Hepatocyte (in vitro differentiated cells): ENCODE measurements at regions not wholly inside any gene's neighbourhood (a gene's known extent, or its start where the extent isn't known, plus 50 kb on each side); places are given as distances from the start of the nearest gene placed in this dataset.

ENCODE experiments used
- DNase-seq: peaks from one replicate; pipeline ENCODE4 v3.0.0-alpha.2; 2016; ENCODE audit warnings: low spot score
- H2AFZ ChIP-seq: fragments of 200-600 bp; sonication (generic); 2 replicates; pipeline ENCODE4 v1.6.0; 2016; ENCODE audit warnings: antibody characterized with exemption, mild to moderate bottlenecking
- H3K27ac ChIP-seq: fragments of 200-600 bp; sonication (generic); 2 replicates; pipeline ENCODE4 v1.5.1; 2016; ENCODE audit warnings: mild to moderate bottlenecking
- H3K27me3 ChIP-seq: fragments of 200-600 bp; sonication (generic); 2 replicates; pipeline ENCODE4 v1.6.1; 2016
- H3K36me3 ChIP-seq: fragments of 200-600 bp; sonication (generic); replicated peaks from 2 replicates; pipeline ENCODE4 v1.5.1; 2016; ENCODE audit warnings: low read depth; ENCODE audit not compliant: insufficient read depth
- H3K4me1 ChIP-seq: fragments of 200-600 bp; sonication (generic); 2 replicates; pipeline ENCODE4 v1.5.1; 2016; ENCODE audit warnings: mild to moderate bottlenecking, moderate library complexity; ENCODE audit not compliant: insufficient read depth
- H3K4me2 ChIP-seq: fragments of 200-600 bp; sonication (generic); 2 replicates; pipeline ENCODE4 v1.6.0; 2016
- H3K4me3 ChIP-seq: fragments of 200-600 bp; sonication (generic); 2 replicates; pipeline ENCODE4 v1.5.1; 2016; ENCODE audit warnings: mild to moderate bottlenecking
- H3K79me2 ChIP-seq: fragments of 200-600 bp; sonication (generic); 2 replicates; pipeline ENCODE4 v1.6.0; 2017; ENCODE audit warnings: mild to moderate bottlenecking
- H3K9me2 ChIP-seq: fragments of 200-600 bp; sonication (generic); replicated peaks from 2 replicates; pipeline ENCODE4 v1.6.0; 2017; ENCODE audit warnings: mild to moderate bottlenecking; ENCODE audit not compliant: insufficient read depth
- H3K9me3 ChIP-seq: fragments of 200-600 bp; sonication (generic); 2 replicates; pipeline ENCODE4 v1.5.1; 2016; ENCODE audit warnings: low read depth, mild to moderate bottlenecking
- H4K20me1 ChIP-seq: fragments of 200-600 bp; sonication (generic); 2 replicates; pipeline ENCODE4 v1.6.0; 2016; ENCODE audit warnings: mild to moderate bottlenecking; ENCODE audit not compliant: insufficient read depth, poor library complexity, severe bottlenecking
- EZH2 ChIP-seq: fragments of 200-600 bp; sonication (generic); IDR thresholded peaks from 2 replicates; pipeline ENCODE4 v1.6.1; 2016; ENCODE audit warnings: antibody characterized with exemption, mild to moderate bottlenecking, borderline replicate concordance
- EZH2phosphoT487 ChIP-seq: fragments of 200-600 bp; sonication (generic); IDR thresholded peaks from one replicate; pipeline ENCODE4 v1.6.1; 2018; ENCODE audit warnings: antibody characterized with exemption, mild to moderate bottlenecking, low read depth, moderate library complexity; ENCODE audit not compliant: unreplicated experiment, severe bottlenecking
- WGBS: methylation state at CpG from one replicate; pipeline ENCODE4 v1.1.6; 2016; ENCODE audit warnings: low lambda C conversion rate; ENCODE audit errors: missing lambda C conversion rate; 5-methylcytosine and 5-hydroxymethylcytosine counted together
- TF ChIP-seq, protein P1 (sequence below): fragments of 200-600 bp; sonication (generic); IDR thresholded peaks from 2 replicates; pipeline ENCODE4 v1.5.1; 2016; ENCODE audit warnings: antibody characterized with exemption, mild to moderate bottlenecking; ENCODE audit not compliant: poor library complexity

DNA sequence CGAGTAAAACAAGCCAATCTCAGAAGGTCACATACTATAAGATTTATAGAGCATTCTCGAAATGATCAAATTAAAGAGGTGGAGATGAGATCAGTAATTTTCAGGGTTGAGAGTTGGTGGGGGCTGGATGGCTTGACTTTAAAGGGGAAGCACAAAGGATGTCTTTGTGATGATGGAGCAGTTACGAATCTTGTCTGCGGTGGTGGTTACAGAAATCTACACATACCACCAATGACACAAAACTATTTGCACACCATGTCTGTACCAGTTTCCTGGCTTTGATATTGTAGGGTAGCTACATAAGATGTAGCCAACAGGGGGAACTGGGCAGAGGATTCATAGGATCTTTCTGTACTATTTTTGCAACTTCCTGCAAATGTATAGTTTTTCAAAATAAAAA, 190.6 kb upstream of the SMIM21 start:
- Histone ChIP-seq H3K4me1 (no peaks in the 10 kb centered on the region), H3K36me3 (no peaks in the 10 kb centered on the region), H4K20me1 (no peaks in the 10 kb centered on the region), H3K4me3 (no peak overlapping the region), H3K79me2 (no peaks in the 10 kb centered on the region), H3K27ac (no peak overlapping the region), H3K27me3 (no peaks in the 10 kb centered on the region), H3K9me3 (no peaks in the 10 kb centered on the region), H3K9me2 (no peaks in the 10 kb centered on the region), H3K4me2 (no peak overlapping the region), H2AFZ (no peak overlapping the region)
- no peak for DNase-seq
- 94% methylated on average over 4 of the region's 4 CpGs for WGBS
- TF ChIP-seq EZH2phosphoT487, result no peak
- TF ChIP-seq, protein P1, sequence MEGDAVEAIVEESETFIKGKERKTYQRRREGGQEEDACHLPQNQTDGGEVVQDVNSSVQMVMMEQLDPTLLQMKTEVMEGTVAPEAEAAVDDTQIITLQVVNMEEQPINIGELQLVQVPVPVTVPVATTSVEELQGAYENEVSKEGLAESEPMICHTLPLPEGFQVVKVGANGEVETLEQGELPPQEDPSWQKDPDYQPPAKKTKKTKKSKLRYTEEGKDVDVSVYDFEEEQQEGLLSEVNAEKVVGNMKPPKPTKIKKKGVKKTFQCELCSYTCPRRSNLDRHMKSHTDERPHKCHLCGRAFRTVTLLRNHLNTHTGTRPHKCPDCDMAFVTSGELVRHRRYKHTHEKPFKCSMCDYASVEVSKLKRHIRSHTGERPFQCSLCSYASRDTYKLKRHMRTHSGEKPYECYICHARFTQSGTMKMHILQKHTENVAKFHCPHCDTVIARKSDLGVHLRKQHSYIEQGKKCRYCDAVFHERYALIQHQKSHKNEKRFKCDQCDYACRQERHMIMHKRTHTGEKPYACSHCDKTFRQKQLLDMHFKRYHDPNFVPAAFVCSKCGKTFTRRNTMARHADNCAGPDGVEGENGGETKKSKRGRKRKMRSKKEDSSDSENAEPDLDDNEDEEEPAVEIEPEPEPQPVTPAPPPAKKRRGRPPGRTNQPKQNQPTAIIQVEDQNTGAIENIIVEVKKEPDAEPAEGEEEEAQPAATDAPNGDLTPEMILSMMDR, result no peak
- no peak for TF ChIP-seq EZH2

DNA sequence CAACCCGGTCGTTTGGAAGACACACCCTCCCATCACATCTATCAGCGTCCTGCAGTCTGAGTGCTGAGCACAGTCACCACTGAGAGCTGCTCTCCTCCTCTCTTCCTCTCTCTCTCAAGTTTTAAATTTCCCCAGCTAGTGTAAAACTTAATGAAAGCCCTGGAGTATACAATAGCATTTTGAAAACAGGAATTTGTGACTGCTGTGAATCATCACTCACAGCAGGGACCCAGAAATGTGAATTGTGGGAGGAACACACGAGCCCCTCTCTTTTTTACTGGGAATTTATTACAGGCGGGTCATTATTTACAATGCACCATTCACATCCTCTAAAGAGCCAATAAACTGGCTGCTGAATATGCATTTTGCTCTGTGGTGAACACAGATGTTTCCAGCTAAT, 185.0 kb upstream of the SMIM21 start:
- no peaks in the 10 kb centered on the region for H3K36me3 ChIP-seq
- no peaks in the 10 kb centered on the region for H3K79me2 ChIP-seq
- H3K4me3 ChIP-seq, result no peak overlapping the region
- no peak overlapping the region for H3K4me2 ChIP-seq
- WGBS, result 34% methylated on average over 5 of the region's 5 CpGs
- H4K20me1 ChIP-seq, result no peaks in the 10 kb centered on the region
- TF ChIP-seq EZH2 (no peak), EZH2phosphoT487 (no peak)
- TF ChIP-seq, protein P1, result no peak
- no peak overlapping the region for H2AFZ ChIP-seq
- H3K27me3 ChIP-seq, result no peaks in the 10 kb centered on the region
- no peaks in the 10 kb centered on the region for H3K9me2 ChIP-seq
- no peak for DNase-seq
- H3K4me1 ChIP-seq, result no peaks in the 10 kb centered on the region
- H3K9me3 ChIP-seq, result no peaks in the 10 kb centered on the region
- no peak overlapping the region for H3K27ac ChIP-seq

DNA sequence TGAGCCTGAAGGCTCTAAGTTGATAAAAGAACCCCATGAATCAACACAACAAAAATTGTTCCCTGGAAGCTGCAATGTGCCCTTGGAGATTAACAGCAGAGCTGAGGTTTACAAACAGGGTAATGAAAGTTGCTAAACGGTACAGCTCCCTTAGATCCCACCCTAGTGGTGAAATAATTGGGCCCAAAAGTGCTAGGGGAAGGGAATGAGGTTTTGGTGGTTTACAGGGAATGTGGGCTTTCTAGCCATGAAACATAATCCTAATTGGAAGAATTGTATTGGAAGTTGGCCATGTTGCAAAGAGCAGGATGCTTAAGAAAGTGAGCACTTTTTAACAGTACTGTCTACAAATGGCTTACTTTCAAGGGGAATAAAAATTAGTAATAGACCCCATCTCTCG, 180.2 kb upstream of the SMIM21 start:
- WGBS, result 46% methylated on average over 2 of the region's 2 CpGs
- H4K20me1 ChIP-seq, result no peaks in the 10 kb centered on the region
- no peak overlapping the region for H3K27ac ChIP-seq
- H3K9me2 ChIP-seq, result no peaks in the 10 kb centered on the region
- no peaks in the 10 kb centered on the region for H3K36me3 ChIP-seq
- H3K4me1 ChIP-seq, result no peaks in the 10 kb centered on the region
- no peak overlapping the region for H3K4me3 ChIP-seq
- no peaks in the 10 kb centered on the region for H3K79me2 ChIP-seq
- DNase-seq, result no peak
- no peak overlapping the region for H2AFZ ChIP-seq
- TF ChIP-seq, protein P1, result no peak
- TF ChIP-seq EZH2 (no peak), EZH2phosphoT487 (no peak)
- H3K4me2 ChIP-seq, result no peak overlapping the region
- no peaks in the 10 kb centered on the region for H3K27me3 ChIP-seq
- H3K9me3 ChIP-seq, result no peaks in the 10 kb centered on the region

DNA sequence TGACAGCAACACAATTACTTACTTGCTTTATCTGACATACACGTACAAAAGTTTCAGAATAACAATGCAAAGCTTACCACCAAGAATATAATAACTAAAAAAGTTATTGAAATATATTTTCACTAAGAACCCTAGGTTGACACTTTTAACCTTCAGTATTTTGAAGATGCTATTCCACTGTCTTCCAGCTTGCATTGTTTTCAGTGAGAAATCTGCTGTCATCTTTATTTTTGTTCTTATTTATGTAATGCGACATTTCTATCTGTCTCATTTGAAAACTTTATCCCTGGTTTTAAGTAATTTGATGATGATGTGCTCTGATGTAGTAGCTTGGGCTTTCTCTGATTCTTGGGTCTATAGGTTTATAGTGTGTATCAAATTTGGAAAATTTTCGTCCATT, 165.0 kb upstream of the SMIM21 start:
- TF ChIP-seq EZH2phosphoT487 (no peak), EZH2 (no peak)
- TF ChIP-seq, protein P1, result no peak
- WGBS, result 92% methylated on average over 3 of the region's 3 CpGs
- H3K27ac ChIP-seq, result no peak overlapping the region

More for the DNA sequence above, 165.0 kb upstream of the SMIM21 start:
- DNase-seq, result no peak
- Histone ChIP-seq H3K4me2 (no peak overlapping the region), H3K36me3 (no peaks in the 10 kb centered on the region), H3K27me3 (no peaks in the 10 kb centered on the region), H2AFZ (no peak overlapping the region), H3K4me3 (no peak overlapping the region), H3K4me1 (no peaks in the 10 kb centered on the region), H3K9me2 (no peaks in the 10 kb centered on the region), H4K20me1 (no peaks in the 10 kb centered on the region), H3K9me3 (peaks cover 12% of the 10 kb centered on the region), H3K79me2 (no peaks in the 10 kb centered on the region)
